ENCODE measurements at regions not wholly inside any gene's neighbourhood (a gene's known extent, or its start where the extent isn't known, plus 50 kb on each side); places are given as distances from the start of the nearest gene placed in this dataset.

DNA sequence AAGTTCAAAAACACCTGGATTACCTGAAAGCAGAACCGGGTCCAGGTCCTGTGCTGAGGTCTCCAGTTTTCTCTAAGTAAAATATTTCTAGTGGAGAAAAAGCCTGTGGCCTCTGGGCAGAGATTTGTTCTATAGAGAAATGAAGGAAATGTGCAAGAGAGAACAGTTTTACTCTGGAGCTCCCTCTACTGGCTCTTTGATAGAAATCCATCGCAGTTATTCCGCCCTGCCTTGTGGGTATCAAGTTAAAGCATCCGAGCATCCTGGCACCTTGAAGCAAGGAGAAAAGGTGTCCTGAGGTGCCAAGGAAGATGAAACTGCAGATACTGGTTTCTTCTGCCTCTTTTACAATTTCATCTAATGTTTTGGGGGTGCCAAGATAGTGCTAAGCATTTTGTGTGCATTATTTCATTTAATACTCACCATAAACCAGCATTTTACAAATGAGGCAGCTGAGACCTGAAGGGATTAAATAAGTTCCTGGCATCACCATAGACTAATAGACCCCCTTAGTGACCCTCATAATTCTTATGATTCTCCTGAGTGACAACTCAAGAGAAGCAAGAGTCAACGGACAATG is 113.1 kb upstream of the HSD17B12 start:
- Histone ChIP-seq H3K4me3 (ENCODE audit: low read depth, low read length) (no peak overlapping the region), H3K27me3 (ENCODE audit: control insufficient read depth, insufficient read depth, low read length) (peaks cover 19% of the 10 kb centered on the region), H3K36me3 (ENCODE audit: control insufficient read depth, insufficient read depth, low read length) (no peaks in the 10 kb centered on the region)
- TF ChIP-seq CTCF (IDR thresholded peaks at IDR 0.05; ENCODE audit: insufficient read depth, low read length, poor library complexity, severe bottlenecking), result peak; percentile 72
- DNase-seq (ENCODE audit: low read depth), result no peak

DNA sequence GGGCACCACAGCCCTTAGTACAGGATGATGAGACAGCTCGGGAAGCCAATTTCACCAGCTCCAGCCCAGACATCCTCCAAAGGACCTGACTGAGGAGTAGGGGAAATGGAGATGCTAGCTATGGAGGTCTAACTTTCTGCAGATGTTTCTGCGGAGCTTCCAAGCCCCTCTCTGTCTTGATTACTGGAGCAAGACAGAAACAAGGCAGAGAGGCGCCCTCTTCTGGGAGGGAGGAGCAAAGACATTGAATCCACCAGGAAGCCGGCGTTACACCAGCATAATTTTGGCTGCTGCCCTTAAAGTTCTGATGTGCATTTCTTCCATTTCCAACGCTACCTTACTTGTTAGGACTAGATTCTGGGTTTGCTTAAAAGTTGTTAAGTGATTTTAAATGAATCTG is 107.3 kb upstream of the HSD17B12 start:
- peak; percentile 48 for TF ChIP-seq CTCF (IDR thresholded peaks at IDR 0.05; ENCODE audit: insufficient read depth, low read length, poor library complexity, severe bottlenecking)
- Histone ChIP-seq H3K36me3 (ENCODE audit: control insufficient read depth, insufficient read depth, low read length) (no peaks in the 10 kb centered on the region), H3K27me3 (ENCODE audit: control insufficient read depth, insufficient read depth, low read length) (peaks cover 74% of the 10 kb centered on the region), H3K4me3 (ENCODE audit: low read depth, low read length) (no peak overlapping the region)
- no peak for DNase-seq (ENCODE audit: low read depth)

- Histone ChIP-seq H3K4me3 (ENCODE audit: low read depth, low read length) (no peak overlapping the region), H3K27me3 (ENCODE audit: control insufficient read depth, insufficient read depth, low read length) (peaks cover 79% of the 10 kb centered on the region), H3K36me3 (ENCODE audit: control insufficient read depth, insufficient read depth, low read length) (no peaks in the 10 kb centered on the region)
- DNase-seq (ENCODE audit: low read depth), result no peak
- no peak for TF ChIP-seq CTCF (IDR thresholded peaks at IDR 0.05; ENCODE audit: insufficient read depth, low read length, poor library complexity, severe bottlenecking)
Observed at GRCh38 chr11:43573873-43574272, 106.7 kb upstream of the HSD17B12 start.

DNA sequence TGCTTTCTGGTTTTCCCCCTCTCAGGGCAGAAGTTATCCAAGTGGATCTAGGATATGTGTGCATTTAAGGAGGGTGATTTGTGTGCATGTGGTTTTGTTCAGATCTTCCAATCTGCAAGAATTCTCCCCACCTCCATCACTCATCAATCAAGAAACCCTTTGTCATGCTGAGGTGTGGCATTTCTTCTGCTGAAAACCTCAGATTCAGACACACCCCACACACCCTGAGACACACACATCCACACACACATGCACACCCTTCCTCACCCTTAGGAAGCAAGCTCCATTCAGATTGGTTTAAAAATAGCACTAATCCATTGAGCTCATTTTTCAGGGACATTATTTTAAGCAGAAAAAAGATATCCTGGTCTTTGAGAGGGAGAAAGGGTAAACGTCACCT is 106.1 kb upstream of the HSD17B12 start:
- Histone ChIP-seq H3K4me3 (ENCODE audit: low read depth, low read length) (no peak overlapping the region), H3K27me3 (ENCODE audit: control insufficient read depth, insufficient read depth, low read length) (peaks cover 78% of the 10 kb centered on the region), H3K36me3 (ENCODE audit: control insufficient read depth, insufficient read depth, low read length) (no peaks in the 10 kb centered on the region)
- no peak for DNase-seq (ENCODE audit: low read depth)
- no peak for TF ChIP-seq CTCF (IDR thresholded peaks at IDR 0.05; ENCODE audit: insufficient read depth, low read length, poor library complexity, severe bottlenecking)

- no peak for TF ChIP-seq CTCF (IDR thresholded peaks at IDR 0.05; ENCODE audit: insufficient read depth, low read length, poor library complexity, severe bottlenecking)
- DNase-seq (ENCODE audit: low read depth), result no peak
- peaks cover 81% of the 10 kb centered on the region for H3K27me3 ChIP-seq (ENCODE audit: control insufficient read depth, insufficient read depth, low read length)
- peak overlapping the region; percentile 11 for H3K4me3 ChIP-seq (ENCODE audit: low read depth, low read length)
- no peaks in the 10 kb centered on the region for H3K36me3 ChIP-seq (ENCODE audit: control insufficient read depth, insufficient read depth, low read length)
Observed at GRCh38 chr11:43574949-43575912, 105.3 kb upstream of the HSD17B12 start.
